HG03280 (cell line): ENCODE measurements at regions not wholly inside any gene's neighbourhood (a gene's known extent, or its start where the extent isn't known, plus 50 kb on each side); places are given as distances from the start of the nearest gene placed in this dataset.

Source experiments
- ATAC-seq: cut with Tn5 transposase; IDR thresholded peaks from one replicate; pipeline ENCODE4 v1.9.1; 2021; ENCODE audit warnings: mild to moderate bottlenecking, moderate library complexity; ENCODE audit not compliant: unreplicated experiment

DNA sequence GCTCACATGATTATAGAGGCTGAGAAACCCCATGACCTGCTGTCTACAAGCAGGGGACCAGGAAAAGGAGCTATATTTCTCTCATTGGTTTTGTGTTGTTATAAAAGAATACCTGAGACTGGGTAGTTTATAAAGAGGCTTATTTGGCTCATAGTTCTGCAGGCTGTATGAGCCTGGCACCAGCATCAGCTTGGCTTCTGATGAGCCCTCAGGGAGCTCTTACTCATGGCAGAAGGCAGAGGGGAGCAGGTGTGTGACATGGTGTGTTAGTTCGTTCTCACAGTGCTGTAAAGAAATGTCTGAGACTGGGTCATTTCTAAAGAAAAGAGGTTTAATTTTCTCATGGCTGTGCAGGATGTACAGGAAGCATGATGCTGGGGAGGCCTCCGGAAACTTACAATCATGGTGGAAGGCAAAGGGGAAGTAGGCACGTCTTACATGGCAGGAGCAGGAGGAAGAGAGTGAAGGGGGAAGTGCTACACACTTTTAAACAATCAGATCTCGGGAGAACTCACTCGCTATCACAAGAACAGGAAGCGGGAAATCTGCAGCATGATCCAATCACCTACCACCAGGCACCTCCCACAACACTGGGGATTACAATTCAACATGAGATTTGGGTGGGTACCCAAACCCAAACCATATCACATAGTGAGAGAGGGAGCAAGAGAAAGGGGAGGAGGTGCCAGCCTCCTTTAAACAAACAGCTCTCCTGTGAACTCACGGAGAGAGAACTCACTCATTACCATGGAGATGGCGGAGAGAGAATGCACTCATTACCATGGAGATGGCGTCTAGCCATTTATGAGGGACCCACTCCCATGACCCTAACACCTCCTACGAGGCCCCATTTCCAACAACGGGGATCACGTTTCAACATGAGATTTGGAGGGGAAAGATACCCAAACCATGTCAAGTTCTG is 133.4 kb downstream of the JCAD start:
- no peak for ATAC-seq

DNA sequence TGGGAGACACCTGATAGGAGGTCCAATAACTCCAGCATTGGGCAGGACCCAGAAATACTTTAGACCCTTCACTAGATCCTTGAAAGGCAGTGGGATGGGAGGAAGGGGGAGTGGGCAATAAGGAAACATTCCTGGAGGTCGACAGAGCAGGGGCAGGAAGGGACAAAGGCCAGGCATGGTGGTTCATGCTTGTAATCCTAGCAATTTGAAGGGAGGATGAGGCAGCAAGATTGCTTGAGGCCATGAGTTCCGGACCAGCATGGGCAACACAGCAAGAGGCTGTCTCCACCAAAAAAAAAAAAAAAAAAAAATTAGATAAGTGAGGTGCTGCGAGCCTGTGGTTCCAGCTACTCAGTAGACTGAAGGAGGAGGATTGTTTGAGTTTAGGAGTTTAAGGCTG is 134.9 kb downstream of the JCAD start:
- no peak for ATAC-seq

DNA sequence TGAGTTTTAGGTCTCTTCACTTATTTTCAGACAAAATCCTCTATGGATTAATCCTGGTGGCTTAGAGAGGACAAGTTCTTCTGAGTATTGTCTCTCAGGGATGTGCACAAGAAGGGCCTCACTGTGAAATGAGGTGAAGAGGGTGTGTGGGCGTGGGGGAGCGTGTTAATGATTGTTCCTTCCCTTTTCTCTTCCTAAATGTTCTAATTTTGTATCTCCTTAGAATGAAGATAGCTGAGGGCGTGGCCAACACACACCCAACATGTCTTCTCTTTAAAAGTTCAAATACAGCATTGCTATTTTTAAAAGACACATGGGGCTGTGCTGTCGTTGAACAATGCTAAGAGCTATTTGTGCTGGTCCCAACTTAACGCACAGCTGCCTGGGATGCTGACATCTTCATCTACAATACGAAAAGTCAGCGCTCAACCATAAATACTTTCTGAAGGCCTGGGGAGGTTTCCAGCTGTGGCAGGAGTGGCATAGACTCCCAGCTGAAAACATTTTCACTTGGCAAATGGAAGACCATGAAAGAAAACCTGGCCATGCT is 135.9 kb downstream of the JCAD start:
- no peak for ATAC-seq

- ATAC-seq, result no peak
Observed at GRCh38 chr10:29922892-29923291, 136.5 kb downstream of the JCAD start.

- ATAC-seq, result no peak
Observed at GRCh38 chr10:29922226-29922625, 137.2 kb downstream of the JCAD start.

DNA sequence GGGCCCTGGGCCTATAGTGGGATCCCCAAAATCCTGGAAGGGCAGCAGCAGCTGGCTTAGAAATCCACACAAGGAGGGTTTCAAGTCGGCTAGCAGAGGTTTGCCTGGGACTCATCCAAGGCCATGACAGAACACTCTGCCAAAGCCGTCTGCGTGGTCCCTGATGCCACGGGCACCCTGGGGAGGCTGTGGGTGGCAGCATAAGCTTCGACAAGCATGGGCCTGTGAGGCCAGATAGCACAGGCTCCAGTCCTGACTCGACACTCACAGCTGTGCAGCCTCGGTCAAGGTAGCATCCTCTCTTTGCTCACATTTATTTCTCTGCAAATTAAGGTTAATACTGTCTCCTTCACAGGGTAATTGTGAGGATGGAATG is 138.3 kb downstream of the JCAD start:
- ATAC-seq, result no peak

DNA sequence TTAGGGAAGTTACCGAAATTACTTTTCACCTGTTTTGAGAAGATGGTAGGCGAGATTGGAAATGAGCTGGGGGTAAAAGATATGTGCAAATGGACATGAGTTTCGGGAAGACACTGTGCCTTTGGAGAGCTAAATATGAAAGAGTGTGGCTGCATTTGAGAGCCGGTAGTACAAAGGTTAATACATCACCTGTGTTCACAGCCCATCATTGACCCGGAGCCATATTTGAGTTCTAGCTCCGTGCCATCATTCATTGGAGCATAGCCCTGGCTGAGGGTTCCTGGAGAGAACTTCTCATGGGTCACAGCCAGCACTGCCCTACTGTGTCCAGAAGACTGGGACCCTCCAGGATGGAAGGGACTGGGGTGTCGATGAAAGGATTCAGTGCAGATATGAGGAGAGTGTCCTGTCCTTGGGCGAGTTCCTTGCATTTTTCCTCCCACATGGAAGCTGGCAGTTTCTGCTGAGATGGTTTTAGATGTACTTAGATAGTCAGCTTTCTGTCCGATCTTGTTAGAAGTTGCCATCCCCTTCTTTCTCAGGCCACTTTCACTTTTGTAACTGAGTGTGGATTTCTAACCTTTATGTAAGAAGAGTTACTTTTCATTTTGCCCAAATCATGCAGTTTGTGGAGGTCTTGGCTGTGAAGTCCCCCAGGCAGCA is 138.8 kb downstream of the JCAD start:
- ATAC-seq, result no peak

GRCh38 chr10:29918623-29919400 is 140.6 kb downstream of the JCAD start:
- ATAC-seq, result no peak

DNA sequence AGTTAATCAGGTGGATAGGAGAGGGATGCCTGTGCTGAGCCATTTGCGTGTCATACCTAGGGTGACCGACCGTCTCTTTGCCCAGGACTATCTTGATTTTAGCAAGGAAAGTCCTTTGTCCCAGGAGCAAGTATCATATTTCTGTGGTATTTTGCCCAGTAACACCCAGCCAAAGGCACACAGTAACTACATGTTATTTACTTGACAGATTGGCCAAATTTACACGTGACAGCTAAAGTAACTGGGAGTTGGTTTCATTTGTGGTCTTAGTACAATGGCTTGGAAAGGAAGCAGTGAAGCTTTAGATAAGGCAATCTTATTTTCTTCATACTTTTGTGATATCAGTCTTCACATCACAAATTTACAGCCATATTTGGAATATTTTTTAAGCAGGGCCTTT is 142.1 kb downstream of the JCAD start:
- ATAC-seq, result no peak

GRCh38 chr10:29916669-29917068 is 142.7 kb downstream of the JCAD start:
- ATAC-seq, result no peak

- no peak for ATAC-seq
Observed at GRCh38 chr10:29914986-29915785, 144.2 kb downstream of the JCAD start.

GRCh38 chr10:29908962-29909361 is 150.4 kb downstream of the JCAD start:
- ATAC-seq, result no peak

DNA sequence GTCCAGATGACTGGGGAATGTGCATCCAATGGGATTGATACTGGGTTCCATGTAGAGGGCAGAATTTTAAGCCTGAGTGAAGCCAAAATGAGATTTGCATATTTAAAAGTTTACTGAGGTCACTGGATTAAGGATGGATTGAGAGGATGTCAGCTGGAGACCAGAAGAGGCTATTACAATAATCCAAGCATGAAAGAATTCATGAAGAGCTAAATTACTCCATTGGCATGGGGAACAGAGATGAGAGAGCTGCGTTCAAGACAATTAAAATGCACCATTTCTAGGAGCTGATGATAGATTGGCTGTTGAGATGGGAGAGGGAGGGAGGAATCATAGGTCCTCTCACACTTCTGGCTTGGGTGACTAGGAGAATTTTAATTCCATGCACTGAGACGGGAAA is 158.5 kb downstream of the JCAD start:
- ATAC-seq, result no peak

DNA sequence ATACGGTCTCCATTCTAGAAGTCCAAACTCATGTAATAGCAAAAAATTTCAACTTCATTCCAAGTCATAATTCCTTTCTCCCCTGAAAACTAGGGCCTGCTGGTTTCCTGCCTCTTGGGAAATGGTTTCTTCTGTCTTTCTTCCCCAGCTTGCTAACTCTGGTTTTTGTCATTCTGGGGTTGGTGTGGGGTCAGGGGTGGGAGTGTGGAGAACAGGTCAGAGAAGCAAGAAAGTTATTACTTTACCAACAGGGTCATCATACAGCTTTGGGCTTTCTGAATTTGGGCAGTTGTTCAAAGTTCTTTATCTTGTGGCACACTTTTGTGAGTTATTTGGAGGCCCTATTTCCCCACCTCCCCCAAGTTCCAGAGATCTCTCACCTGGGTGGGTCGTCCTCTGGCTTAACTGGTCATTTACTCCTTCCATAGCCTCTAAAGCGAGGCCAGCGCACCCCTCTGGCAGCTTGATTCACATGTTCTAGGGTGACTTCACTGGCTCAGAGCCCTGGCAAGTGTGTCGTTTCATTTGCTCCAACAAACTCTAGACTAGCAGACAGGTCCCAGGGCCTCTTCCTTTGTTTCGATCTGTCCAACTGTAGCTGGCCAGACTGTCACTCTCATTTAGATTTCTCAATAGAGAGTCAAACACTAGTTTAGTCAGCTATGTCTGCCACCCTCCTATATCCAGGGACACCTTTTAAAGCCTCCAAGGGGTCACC is 161.2 kb downstream of the JCAD start:
- ATAC-seq, result no peak

- no peak for ATAC-seq
Observed at GRCh38 chr10:29897430-29897829, 162.0 kb downstream of the JCAD start.

DNA sequence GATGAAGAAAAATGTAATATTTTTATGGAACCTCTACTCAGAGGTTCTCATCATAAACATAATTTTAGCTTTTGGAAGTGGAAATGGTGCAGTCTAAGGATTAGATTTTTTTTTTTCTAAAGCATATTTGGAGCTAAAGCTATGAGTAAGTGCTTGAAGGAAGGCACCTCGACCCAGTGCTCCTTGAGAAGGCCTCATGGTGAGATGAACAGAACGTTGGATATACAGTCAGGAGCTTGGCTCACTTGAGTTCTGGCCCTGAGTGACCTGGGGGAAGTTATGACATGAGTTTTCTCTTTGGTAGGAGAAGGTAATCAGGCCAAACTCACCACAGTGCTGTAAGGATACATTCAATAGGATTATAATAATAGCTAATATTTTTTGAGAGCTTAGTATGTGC is 163.3 kb downstream of the JCAD start:
- no peak for ATAC-seq

DNA sequence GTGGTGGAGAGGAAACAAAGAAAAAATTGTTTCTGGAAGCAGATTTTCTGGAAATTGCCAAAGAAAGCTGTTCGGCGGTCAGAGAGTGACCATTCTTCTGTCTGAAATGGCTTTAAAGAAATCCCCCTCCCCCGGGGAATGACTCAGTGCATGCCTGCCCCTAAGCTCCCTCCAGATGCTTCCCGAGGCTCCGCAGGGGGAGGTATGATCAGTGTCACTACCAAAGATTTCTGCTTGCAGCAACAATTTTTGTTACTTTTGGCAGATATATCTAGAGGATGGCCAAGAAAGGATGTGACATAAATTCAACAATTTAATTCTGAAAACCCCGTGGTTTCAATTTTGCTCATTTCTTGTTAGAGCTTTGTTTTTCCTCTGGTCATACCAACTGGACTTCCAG is 163.9 kb downstream of the JCAD start:
- ATAC-seq, result no peak

DNA sequence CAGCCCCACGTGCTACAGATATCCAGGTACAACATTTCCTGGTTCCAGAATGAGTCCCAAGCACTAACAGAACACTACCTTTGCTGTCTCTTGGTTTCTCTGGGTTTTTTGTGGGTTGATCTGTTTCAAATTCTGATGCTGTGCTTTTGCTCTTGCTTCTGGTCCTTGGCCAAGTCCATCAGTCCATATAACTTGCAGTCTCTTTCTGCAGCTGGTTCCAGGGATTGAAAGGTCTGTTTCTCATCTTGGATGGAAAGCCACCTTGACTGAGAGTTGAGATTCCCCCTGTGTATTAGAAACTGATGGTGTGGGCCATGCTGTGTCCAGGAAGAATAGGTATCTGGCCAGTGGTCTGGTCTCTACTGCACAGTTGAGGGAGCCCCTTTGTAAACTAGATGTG is 171.1 kb downstream of the JCAD start:
- no peak for ATAC-seq

- no peak for ATAC-seq
Observed at GRCh38 chr10:29886299-29886698, 173.1 kb downstream of the JCAD start.

DNA sequence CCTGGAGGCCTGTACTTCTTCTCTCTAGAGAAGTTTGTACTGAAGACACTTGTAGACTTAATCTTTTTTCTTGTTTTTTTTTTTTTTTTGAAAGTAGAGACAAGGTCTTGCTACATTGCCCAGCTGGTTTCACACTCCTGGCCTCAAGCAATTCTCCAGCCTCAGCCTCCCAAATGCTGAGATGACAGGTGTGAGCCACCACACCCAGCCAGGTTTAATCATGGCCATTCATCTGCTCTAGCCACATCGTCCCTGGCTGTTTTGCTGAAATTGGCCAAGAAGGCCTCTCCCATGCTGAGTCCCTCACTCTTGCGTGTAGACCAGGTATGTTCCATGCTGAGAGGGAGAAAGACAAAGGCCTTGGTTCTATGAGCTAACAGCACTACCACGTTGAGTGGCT is 176.2 kb downstream of the JCAD start:
- ATAC-seq, result no peak
